SK-N-SH treated with all-trans-retinoic acid at 6 μM for 48 hours (cell line): ENCODE measurements at regions not wholly inside any gene's neighbourhood (a gene's known extent, or its start where the extent isn't known, plus 50 kb on each side); places are given as distances from the start of the nearest gene placed in this dataset.

Experiments
- ATAC-seq: fragments of 200-7000 bp; cut with Tn5 transposase; 3 replicates; pipeline ENCODE4 v1.9.1; 2020; ENCODE audit warnings: mild to moderate bottlenecking, moderate library complexity
- ARNTL ChIP-seq: fragments of 450-650 bp; formaldehyde crosslinking; IDR thresholded peaks from 2 replicates; pipeline ENCODE4 v1.5.0; 2020; ENCODE audit warnings: low read depth, mild to moderate bottlenecking, moderate library complexity, borderline replicate concordance
- BACH2 ChIP-seq: fragments of 250-450 bp; sonication (Bioruptor Pico); IDR thresholded peaks from 2 replicates; pipeline ENCODE4 v1.9.0; 2021; ENCODE audit warnings: mild to moderate bottlenecking, borderline replicate concordance
- CSDC2 ChIP-seq: fragments of 250-450 bp; sonication (Bioruptor Pico); IDR thresholded peaks from 2 replicates; pipeline ENCODE4 v1.5.0; 2020; ENCODE audit warnings: mild to moderate bottlenecking, moderate library complexity
- ESRRG ChIP-seq: fragments of 250-450 bp; sonication (Bioruptor Pico); IDR thresholded peaks from 2 replicates; pipeline ENCODE4 v1.6.1; 2021; ENCODE audit warnings: mild to moderate bottlenecking
- GLIS3 ChIP-seq: fragments of 250-450 bp; sonication (Bioruptor Pico); IDR thresholded peaks from 2 replicates; pipeline ENCODE4 v1.5.0; 2020; ENCODE audit warnings: mild to moderate bottlenecking, moderate library complexity
- ISL1 ChIP-seq: fragments of 250-450 bp; sonication (Bioruptor Pico); IDR thresholded peaks from 2 replicates; pipeline ENCODE4 v2.1.2; 2022; ENCODE audit warnings: mild to moderate bottlenecking, moderate library complexity
- OSR1 ChIP-seq: fragments of 250-450 bp; sonication (Bioruptor Pico); IDR thresholded peaks from 2 replicates; pipeline ENCODE4 v1.8.0; 2022; ENCODE audit warnings: moderate library complexity, mild to moderate bottlenecking, inconsistent platforms
- PPARA ChIP-seq: fragments of 250-450 bp; sonication (Bioruptor Pico); IDR thresholded peaks from 2 replicates; pipeline ENCODE4 v1.5.0; 2020; ENCODE audit warnings: mild to moderate bottlenecking, borderline replicate concordance
- RARB ChIP-seq: fragments of 250-450 bp; sonication (Bioruptor Pico); IDR thresholded peaks from 2 replicates; pipeline ENCODE4 v1.8.0; 2021; ENCODE audit warnings: mild to moderate bottlenecking, moderate library complexity
- SNAI2 ChIP-seq: fragments of 250-450 bp; sonication (Bioruptor Pico); IDR thresholded peaks from 2 replicates; pipeline ENCODE4 v1.5.0; 2020; ENCODE audit warnings: mild to moderate bottlenecking, moderate library complexity
- TCF4 ChIP-seq: fragments of 250-450 bp; sonication (Bioruptor Pico); IDR thresholded peaks from 2 replicates; pipeline ENCODE4 v1.8.0; 2021; ENCODE audit warnings: mild to moderate bottlenecking, moderate library complexity, borderline replicate concordance
- ZC3H10 ChIP-seq: fragments of 250-450 bp; sonication (Bioruptor Pico); IDR thresholded peaks from 2 replicates; pipeline ENCODE4 v1.5.1; 2021; ENCODE audit warnings: mild to moderate bottlenecking, moderate library complexity
- ZFP3 ChIP-seq: fragments of 250-450 bp; sonication (Bioruptor Pico); IDR thresholded peaks from 2 replicates; pipeline ENCODE4 v1.5.0; 2020; ENCODE audit warnings: mild to moderate bottlenecking, moderate library complexity
- ZFP30 ChIP-seq: fragments of 450-650 bp; formaldehyde crosslinking; IDR thresholded peaks from 2 replicates; pipeline ENCODE4 v1.5.0; 2022; ENCODE audit warnings: mild to moderate bottlenecking, moderate library complexity
- ZNF565 ChIP-seq: fragments of 450-650 bp; formaldehyde crosslinking; conservative IDR thresholded peaks from 2 replicates; pipeline ENCODE4 v1.5.0; 2020; ENCODE audit warnings: low read depth, mild to moderate bottlenecking, moderate library complexity
- ZNF70 ChIP-seq: fragments of 450-650 bp; formaldehyde crosslinking; IDR thresholded peaks from 2 replicates; pipeline ENCODE4 v1.5.0; 2020; ENCODE audit warnings: mild to moderate bottlenecking, moderate library complexity
- ZNF8 ChIP-seq: fragments of 450-650 bp; formaldehyde crosslinking; IDR thresholded peaks from 2 replicates; pipeline ENCODE4 v1.5.0; 2020; ENCODE audit warnings: mild to moderate bottlenecking, moderate library complexity
- TF ChIP-seq, protein P1 (sequence below): fragments of 250-450 bp; sonication (Bioruptor Pico); IDR thresholded peaks from 2 replicates; pipeline ENCODE4 v1.8.0; 2020; ENCODE audit warnings: mild to moderate bottlenecking, moderate library complexity, borderline replicate concordance
- TF ChIP-seq, protein P2 (sequence below): fragments of 250-450 bp; sonication (Bioruptor Pico); IDR thresholded peaks from 2 replicates; pipeline ENCODE4 v1.5.0; 2020; ENCODE audit warnings: mild to moderate bottlenecking, moderate library complexity
- TF ChIP-seq, protein P3 (sequence below): fragments of 250-450 bp; sonication (Bioruptor Pico); IDR thresholded peaks from 2 replicates; pipeline ENCODE4 v1.8.0; 2021; ENCODE audit warnings: low read depth, mild to moderate bottlenecking, moderate library complexity, borderline replicate concordance
- TF ChIP-seq, protein P4 (sequence below): fragments of 250-450 bp; sonication (Bioruptor Pico); IDR thresholded peaks from 2 replicates; pipeline ENCODE4 v1.5.1; 2020; ENCODE audit warnings: low read depth, mild to moderate bottlenecking, moderate library complexity
- TF ChIP-seq, protein P5 (sequence below): fragments of 250-450 bp; sonication (Bioruptor Pico); IDR thresholded peaks from 2 replicates; pipeline ENCODE4 v1.5.1; 2021; ENCODE audit warnings: mild to moderate bottlenecking, moderate library complexity

DNA sequence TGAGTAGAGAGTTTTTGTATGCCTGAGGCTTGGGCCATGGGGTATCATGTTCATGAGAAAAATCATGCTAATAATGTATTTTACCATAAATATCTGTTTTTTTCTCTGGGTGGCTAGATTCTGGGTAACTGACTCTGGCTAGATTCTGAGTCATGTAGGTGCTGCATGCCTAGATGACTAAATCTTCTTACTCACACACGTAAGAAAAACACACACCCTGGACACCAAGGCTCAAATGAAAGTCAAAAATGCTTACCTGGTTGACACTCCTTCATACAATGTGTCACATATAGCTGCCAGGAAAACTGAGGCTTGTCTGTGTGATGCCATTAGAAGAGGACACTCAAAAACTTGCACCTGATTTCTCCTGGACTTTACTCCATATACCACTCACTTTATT lies 597.4 kb upstream of the SLITRK1 start:
- no peak for ATAC-seq
- TF ChIP-seq ZNF70 (CRISPR knock-in tag) (no peak), ISL1 (no peak), ZFP3 (CRISPR knock-in tag) (no peak), GLIS3 (no peak), TCF4 (CRISPR knock-in tag) (no peak), RARB (CRISPR knock-in tag) (no peak), ZNF565 (CRISPR knock-in tag) (no peak), BACH2 (CRISPR knock-in tag) (no peak), ZFP30 (CRISPR knock-in tag) (no peak), SNAI2 (no peak), ARNTL (CRISPR knock-in tag) (no peak), OSR1 (CRISPR knock-in tag) (no peak), ZNF8 (CRISPR knock-in tag) (no peak), CSDC2 (CRISPR knock-in tag) (no peak)
- TF ChIP-seq, protein P1, sequence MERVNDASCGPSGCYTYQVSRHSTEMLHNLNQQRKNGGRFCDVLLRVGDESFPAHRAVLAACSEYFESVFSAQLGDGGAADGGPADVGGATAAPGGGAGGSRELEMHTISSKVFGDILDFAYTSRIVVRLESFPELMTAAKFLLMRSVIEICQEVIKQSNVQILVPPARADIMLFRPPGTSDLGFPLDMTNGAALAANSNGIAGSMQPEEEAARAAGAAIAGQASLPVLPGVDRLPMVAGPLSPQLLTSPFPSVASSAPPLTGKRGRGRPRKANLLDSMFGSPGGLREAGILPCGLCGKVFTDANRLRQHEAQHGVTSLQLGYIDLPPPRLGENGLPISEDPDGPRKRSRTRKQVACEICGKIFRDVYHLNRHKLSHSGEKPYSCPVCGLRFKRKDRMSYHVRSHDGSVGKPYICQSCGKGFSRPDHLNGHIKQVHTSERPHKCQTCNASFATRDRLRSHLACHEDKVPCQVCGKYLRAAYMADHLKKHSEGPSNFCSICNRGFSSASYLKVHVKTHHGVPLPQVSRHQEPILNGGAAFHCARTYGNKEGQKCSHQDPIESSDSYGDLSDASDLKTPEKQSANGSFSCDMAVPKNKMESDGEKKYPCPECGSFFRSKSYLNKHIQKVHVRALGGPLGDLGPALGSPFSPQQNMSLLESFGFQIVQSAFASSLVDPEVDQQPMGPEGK (CRISPR knock-in tag): no peak
- TF ChIP-seq, protein P2, sequence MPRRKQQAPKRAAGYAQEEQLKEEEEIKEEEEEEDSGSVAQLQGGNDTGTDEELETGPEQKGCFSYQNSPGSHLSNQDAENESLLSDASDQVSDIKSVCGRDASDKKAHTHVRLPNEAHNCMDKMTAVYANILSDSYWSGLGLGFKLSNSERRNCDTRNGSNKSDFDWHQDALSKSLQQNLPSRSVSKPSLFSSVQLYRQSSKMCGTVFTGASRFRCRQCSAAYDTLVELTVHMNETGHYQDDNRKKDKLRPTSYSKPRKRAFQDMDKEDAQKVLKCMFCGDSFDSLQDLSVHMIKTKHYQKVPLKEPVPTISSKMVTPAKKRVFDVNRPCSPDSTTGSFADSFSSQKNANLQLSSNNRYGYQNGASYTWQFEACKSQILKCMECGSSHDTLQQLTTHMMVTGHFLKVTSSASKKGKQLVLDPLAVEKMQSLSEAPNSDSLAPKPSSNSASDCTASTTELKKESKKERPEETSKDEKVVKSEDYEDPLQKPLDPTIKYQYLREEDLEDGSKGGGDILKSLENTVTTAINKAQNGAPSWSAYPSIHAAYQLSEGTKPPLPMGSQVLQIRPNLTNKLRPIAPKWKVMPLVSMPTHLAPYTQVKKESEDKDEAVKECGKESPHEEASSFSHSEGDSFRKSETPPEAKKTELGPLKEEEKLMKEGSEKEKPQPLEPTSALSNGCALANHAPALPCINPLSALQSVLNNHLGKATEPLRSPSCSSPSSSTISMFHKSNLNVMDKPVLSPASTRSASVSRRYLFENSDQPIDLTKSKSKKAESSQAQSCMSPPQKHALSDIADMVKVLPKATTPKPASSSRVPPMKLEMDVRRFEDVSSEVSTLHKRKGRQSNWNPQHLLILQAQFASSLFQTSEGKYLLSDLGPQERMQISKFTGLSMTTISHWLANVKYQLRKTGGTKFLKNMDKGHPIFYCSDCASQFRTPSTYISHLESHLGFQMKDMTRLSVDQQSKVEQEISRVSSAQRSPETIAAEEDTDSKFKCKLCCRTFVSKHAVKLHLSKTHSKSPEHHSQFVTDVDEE (CRISPR knock-in tag): no peak
- TF ChIP-seq, protein P3, sequence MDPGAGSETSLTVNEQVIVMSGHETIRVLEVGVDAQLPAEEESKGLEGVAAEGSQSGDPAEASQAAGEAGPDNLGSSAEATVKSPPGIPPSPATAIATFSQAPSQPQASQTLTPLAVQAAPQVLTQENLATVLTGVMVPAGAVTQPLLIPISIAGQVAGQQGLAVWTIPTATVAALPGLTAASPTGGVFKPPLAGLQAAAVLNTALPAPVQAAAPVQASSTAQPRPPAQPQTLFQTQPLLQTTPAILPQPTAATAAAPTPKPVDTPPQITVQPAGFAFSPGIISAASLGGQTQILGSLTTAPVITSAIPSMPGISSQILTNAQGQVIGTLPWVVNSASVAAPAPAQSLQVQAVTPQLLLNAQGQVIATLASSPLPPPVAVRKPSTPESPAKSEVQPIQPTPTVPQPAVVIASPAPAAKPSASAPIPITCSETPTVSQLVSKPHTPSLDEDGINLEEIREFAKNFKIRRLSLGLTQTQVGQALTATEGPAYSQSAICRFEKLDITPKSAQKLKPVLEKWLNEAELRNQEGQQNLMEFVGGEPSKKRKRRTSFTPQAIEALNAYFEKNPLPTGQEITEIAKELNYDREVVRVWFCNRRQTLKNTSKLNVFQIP (CRISPR knock-in tag): no peak

DNA sequence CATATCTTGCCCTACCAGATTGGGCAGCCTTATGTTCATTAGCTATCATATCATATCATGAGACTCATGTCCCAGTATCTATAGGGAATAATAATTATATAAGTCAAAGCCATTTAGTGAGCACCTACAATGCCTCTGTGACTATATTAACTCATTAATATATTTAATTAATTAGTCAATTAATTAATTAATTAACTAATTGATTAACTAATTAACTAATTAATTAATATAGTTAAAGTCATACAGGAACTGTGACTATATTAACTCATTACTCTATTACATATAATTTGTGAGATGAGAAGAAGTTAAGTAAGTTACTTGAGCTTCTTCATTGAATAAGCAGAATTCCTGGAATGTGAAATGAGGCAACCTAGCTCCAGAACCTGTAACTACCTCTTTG lies 588.3 kb upstream of the SLITRK1 start:
- TF ChIP-seq ZNF565 (CRISPR knock-in tag) (no peak), ZNF70 (CRISPR knock-in tag) (no peak), ZNF8 (CRISPR knock-in tag) (no peak), OSR1 (CRISPR knock-in tag) (no peak), ISL1 (no peak), RARB (CRISPR knock-in tag) (no peak), ZFP30 (CRISPR knock-in tag) (no peak), TCF4 (CRISPR knock-in tag) (no peak), PPARA (no peak), ARNTL (CRISPR knock-in tag) (no peak), ESRRG (no peak), BACH2 (CRISPR knock-in tag) (no peak), ZFP3 (CRISPR knock-in tag) (no peak), SNAI2 (no peak), GLIS3 (no peak), ZC3H10 (CRISPR knock-in tag) (no peak)
- TF ChIP-seq, protein P1 (CRISPR knock-in tag): no peak
- TF ChIP-seq, protein P4, sequence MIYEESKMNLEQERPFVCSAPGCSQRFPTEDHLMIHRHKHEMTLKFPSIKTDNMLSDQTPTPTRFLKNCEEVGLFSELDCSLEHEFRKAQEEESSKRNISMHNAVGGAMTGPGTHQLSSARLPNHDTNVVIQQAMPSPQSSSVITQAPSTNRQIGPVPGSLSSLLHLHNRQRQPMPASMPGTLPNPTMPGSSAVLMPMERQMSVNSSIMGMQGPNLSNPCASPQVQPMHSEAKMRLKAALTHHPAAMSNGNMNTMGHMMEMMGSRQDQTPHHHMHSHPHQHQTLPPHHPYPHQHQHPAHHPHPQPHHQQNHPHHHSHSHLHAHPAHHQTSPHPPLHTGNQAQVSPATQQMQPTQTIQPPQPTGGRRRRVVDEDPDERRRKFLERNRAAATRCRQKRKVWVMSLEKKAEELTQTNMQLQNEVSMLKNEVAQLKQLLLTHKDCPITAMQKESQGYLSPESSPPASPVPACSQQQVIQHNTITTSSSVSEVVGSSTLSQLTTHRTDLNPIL (CRISPR knock-in tag): no peak
- TF ChIP-seq, protein P5, sequence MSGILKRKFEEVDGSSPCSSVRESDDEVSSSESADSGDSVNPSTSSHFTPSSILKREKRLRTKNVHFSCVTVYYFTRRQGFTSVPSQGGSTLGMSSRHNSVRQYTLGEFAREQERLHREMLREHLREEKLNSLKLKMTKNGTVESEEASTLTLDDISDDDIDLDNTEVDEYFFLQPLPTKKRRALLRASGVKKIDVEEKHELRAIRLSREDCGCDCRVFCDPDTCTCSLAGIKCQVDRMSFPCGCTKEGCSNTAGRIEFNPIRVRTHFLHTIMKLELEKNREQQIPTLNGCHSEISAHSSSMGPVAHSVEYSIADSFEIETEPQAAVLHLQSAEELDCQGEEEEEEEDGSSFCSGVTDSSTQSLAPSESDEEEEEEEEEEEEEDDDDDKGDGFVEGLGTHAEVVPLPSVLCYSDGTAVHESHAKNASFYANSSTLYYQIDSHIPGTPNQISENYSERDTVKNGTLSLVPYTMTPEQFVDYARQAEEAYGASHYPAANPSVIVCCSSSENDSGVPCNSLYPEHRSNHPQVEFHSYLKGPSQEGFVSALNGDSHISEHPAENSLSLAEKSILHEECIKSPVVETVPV: no peak
- TF ChIP-seq, protein P3 (CRISPR knock-in tag): no peak
- ATAC-seq: no peak
